Tibial artery (tissue), 4 donors: ENCODE measurements at regions not wholly inside any gene's neighbourhood (a gene's known extent, or its start where the extent isn't known, plus 50 kb on each side); places are given as distances from the start of the nearest gene placed in this dataset.

Experiments
- DNase-seq, 2 donors: peaks; one replicate each; pipeline ENCODE4 v3.0.0-alpha.2; 2019
- H3K27ac ChIP-seq, 2 donors: fragments of 200-600 bp; sonication (generic) in 1 of 2; 1 replicate in 1 of 2; 2 replicates in 1 of 2; pipeline ENCODE4 v1.5.1; 2018 to 2019; ENCODE audit warnings: mild to moderate bottlenecking in 1 of 2
- H3K27me3 ChIP-seq, 2 donors: fragments of 200-600 bp; sonication (generic) in 1 of 2; one replicate each; pipeline versions ENCODE4 v1.5.1 to v1.6.0; 2016 to 2019
- H3K36me3 ChIP-seq, 3 donors: fragments of 200-600 bp; sonication (generic) in 2 of 3; one replicate each; pipeline ENCODE4 v1.5.1; 2016 to 2019; ENCODE audit warnings: mild to moderate bottlenecking in 2 of 3
- H3K4me1 ChIP-seq, 4 donors: fragments of 200-600 bp; sonication (generic) in 2 of 4; 1 replicate in 3 of 4; 2 replicates in 1 of 4; pipeline ENCODE4 v1.5.1; 2016 to 2019
- H3K4me3 ChIP-seq, 2 donors: fragments of 200-600 bp; sonication (generic) in 1 of 2; 1 replicate in 1 of 2; 2 replicates in 1 of 2; pipeline ENCODE4 v1.5.1; 2018 to 2019; ENCODE audit warnings: mild to moderate bottlenecking in 2 of 2
- H3K9me3 ChIP-seq, 3 donors: fragments of 200-600 bp; sonication (generic) in 1 of 3; one replicate each; pipeline ENCODE4 v1.5.1; 2016 to 2019
- CTCF ChIP-seq, 2 experiments: fragments of 200-600 bp in 1 of 2; fragments of 450-650 bp in 1 of 2; IDR thresholded peaks; one replicate each; pipeline ENCODE4 v1.5.1; 2017 to 2019; ENCODE audit warnings: antibody characterized with exemption in 2 of 2, mild to moderate bottlenecking in 1 of 2, moderate library complexity in 1 of 2
- intact Hi-C: fragments of 100-400 bp; cut with DNase I; formaldehyde crosslinking; loops from one replicate; pipeline ENCODE4 v1.15.0; 2023; ENCODE audit warnings: low total_unique reads

- Histone ChIP-seq H3K27ac (no peak overlapping the region), H3K4me3 (no peak overlapping the region), H3K4me1 (no peaks in the 10 kb centered on the region), H3K36me3 (no peaks in the 10 kb centered on the region), H3K27me3 (no peaks in the 10 kb centered on the region), H3K9me3 (no peaks in the 10 kb centered on the region)
- DNase-seq = no peak
- TF ChIP-seq CTCF (IDR thresholded peaks at IDR 0.05) = no peak
- intact Hi-C loops = no loop called here
Observed at GRCh38 chr14:83478741-83479140, 1945.1 kb upstream of the SEL1L start.

- intact Hi-C loops = no loop called here
- no peaks in the 10 kb centered on the region for H3K27me3 ChIP-seq
- no peak overlapping the region for H3K27ac ChIP-seq
- no peaks in the 10 kb centered on the region for H3K9me3 ChIP-seq
- no peaks in the 10 kb centered on the region for H3K36me3 ChIP-seq
- H3K4me3 ChIP-seq = no peak overlapping the region
- TF ChIP-seq CTCF (IDR thresholded peaks at IDR 0.05) = no peak
- DNase-seq = no peak
- H3K4me1 ChIP-seq = no peaks in the 10 kb centered on the region
Observed at GRCh38 chr14:83483063-83483462, 1949.4 kb upstream of the SEL1L start.

GRCh38 chr14:83485591-83485990, 1951.9 kb upstream of the SEL1L start:
- no peak overlapping the region for H3K27ac ChIP-seq
- no peaks in the 10 kb centered on the region for H3K27me3 ChIP-seq
- no peaks in the 10 kb centered on the region for H3K36me3 ChIP-seq
- intact Hi-C loops = no loop called here
- H3K4me3 ChIP-seq = no peak overlapping the region
- DNase-seq = no peak
- H3K9me3 ChIP-seq = no peaks in the 10 kb centered on the region
- no peaks in the 10 kb centered on the region for H3K4me1 ChIP-seq
- TF ChIP-seq CTCF (IDR thresholded peaks at IDR 0.05) = no peak

GRCh38 chr14:83491091-83491490, 1957.4 kb upstream of the SEL1L start:
- intact Hi-C loops = no loop called here
- Histone ChIP-seq H3K4me1 (no peaks in the 10 kb centered on the region), H3K9me3 (no peaks in the 10 kb centered on the region), H3K36me3 (no peaks in the 10 kb centered on the region), H3K4me3 (no peak overlapping the region), H3K27me3 (no peaks in the 10 kb centered on the region), H3K27ac (no peak overlapping the region)
- no peak for DNase-seq
- TF ChIP-seq CTCF (IDR thresholded peaks at IDR 0.05) = no peak

GRCh38 chr14:83520837-83521236, 1987.2 kb upstream of the SEL1L start:
- no peak for TF ChIP-seq CTCF (IDR thresholded peaks at IDR 0.05)
- no peak for DNase-seq
- intact Hi-C loops = no loop called here

GRCh38 chr14:83529531-83529930, 1995.9 kb upstream of the SEL1L start:
- Histone ChIP-seq H3K27me3 (no peaks in the 10 kb centered on the region), H3K9me3 (no peaks in the 10 kb centered on the region), H3K27ac (no peak overlapping the region), H3K4me3 (no peak overlapping the region), H3K36me3 (no peaks in the 10 kb centered on the region), H3K4me1 (no peaks in the 10 kb centered on the region)
- no peak for TF ChIP-seq CTCF (IDR thresholded peaks at IDR 0.05)
- DNase-seq = no peak
- intact Hi-C loops = no loop called here

More at GRCh38 chr14:83520837-83521236, 1987.2 kb upstream of the SEL1L start:
- no peaks in the 10 kb centered on the region for H3K9me3 ChIP-seq
- H3K27me3 ChIP-seq = no peaks in the 10 kb centered on the region
- H3K36me3 ChIP-seq = no peaks in the 10 kb centered on the region
- H3K4me3 ChIP-seq = no peak overlapping the region
- H3K27ac ChIP-seq = no peak overlapping the region
- no peaks in the 10 kb centered on the region for H3K4me1 ChIP-seq
